HG02884 (cell line): ENCODE measurements at regions not wholly inside any gene's neighbourhood (a gene's known extent, or its start where the extent isn't known, plus 50 kb on each side); places are given as distances from the start of the nearest gene placed in this dataset.
A peak's percentile ranks its signal among the peaks of the same experiment; 100 is the strongest.
"Not testable (repeated sequence)": the region's sequence is repeated elsewhere in the genome, so short reads cannot be mapped to it uniquely, and the experiment has no call there.

Source experiments
- ATAC-seq: cut with Tn5 transposase; IDR thresholded peaks from one replicate; pipeline ENCODE4 v1.9.1; 2021; ENCODE audit warnings: mild to moderate bottlenecking, moderate library complexity; ENCODE audit not compliant: unreplicated experiment

DNA sequence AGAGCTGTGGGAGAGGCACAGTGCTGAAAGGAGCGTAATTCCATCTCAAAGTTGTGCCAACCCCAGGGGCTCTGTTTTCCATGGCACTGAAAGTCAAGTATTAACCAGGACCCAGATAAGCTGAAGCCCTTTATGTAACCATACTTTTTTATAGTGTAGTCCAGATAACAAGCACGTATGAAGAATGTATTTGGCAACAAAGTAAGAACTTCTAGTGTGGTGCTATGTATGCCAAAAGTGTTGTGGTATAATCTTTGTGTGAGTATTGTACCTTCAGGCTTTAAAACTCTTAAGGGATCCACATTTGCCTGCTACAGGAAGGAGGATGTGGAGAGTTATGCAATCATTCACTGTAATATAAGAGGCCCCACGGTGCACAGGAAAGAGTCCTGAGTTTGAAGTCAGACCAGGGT lies 129.4 kb downstream of the IBTK start:
- no peak for ATAC-seq

DNA sequence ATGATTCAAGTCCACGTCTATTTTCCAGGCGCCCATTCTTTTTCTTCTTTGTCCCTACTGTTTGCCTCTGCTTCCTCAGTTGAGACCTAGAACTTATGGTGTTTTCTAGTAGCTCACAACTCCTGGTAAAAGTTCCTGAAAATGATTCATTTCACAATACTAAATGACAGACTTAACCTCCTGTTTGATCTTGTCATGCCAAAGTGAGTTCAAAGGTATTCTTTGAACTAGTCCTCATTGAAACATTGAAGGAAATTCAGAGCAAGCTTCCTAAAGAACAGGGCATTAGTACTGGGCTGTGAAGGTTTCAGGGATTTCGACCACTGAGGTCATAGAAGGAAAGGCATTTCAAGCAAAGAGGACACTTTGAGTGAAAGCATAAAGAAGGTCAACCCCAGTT lies 132.8 kb downstream of the IBTK start:
- ATAC-seq = no peak

DNA sequence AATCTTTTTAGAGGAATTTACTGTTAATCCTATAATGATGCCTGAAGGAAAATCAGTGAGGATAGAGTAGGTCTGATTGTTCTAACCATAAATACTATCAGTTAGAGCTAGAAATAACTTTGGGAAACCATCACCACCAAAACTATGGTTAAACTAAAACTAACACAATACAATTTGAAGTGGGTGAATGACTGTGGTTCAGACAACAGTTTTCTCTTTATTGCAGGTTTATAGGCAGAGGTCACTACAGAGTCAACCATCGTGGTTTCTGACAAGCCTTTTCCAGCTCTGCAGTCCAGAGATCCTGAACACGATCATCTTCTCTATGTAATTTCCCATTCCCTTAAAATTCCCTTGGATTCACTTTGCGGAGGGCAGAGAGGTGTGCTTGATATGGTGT lies 134.3 kb downstream of the IBTK start:
- no peak for ATAC-seq

DNA sequence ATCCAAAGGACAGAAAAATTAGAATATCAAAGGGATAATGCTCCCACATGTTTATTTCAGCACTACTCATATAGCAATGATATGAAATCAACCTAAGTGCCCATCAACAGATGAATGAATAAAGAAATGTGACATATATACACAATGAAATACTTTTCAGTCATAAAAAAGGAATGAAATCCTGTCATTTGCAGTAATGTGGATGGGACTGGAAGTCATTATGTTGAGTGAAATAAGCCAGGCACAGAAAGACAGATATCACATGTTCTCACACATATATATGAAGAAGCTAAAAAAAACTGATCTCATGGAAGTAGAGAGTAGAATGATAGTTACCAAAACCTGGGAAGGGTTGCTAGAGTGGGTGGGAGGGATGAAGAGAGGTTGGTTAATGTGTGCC lies 135.7 kb downstream of the IBTK start:
- ATAC-seq = no peak

DNA sequence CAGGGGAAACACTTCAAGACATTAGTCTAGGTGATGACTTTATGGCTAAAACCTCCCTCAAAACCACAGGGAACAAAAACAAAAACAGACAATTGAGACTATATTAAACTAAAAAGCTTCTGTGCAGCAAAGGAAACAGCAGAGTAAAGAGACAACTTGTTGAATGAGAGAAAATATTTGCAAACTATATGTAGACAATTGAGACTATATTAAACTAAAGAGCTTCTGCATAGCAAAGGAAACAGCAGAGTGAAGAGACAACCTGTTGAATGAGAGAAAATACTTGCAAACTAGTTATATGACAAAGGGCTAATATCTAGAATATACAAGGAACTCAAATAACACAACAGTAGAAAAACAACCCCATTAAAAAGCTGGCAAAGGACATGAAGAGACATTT lies 136.4 kb downstream of the IBTK start:
- ATAC-seq = no peak

DNA sequence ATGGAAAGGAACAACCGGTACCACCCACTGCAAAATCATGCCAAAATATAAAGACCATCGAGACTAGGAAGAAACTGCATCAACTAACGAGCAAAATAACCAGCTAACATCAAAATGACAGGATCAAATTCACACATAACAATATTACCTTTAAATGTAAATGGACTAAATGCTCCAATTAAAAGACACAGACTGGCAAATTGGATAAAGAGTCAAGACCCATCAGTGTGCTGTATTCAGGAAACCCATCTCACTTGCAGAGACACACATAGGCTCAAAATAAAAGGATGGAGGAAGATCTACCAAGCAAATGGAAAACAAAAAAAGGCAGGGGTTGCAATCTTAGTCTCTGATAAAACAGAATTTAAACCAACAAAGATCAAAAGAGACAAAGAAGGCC lies 144.4 kb downstream of the IBTK start:
- ATAC-seq = not testable (repeated sequence)

DNA sequence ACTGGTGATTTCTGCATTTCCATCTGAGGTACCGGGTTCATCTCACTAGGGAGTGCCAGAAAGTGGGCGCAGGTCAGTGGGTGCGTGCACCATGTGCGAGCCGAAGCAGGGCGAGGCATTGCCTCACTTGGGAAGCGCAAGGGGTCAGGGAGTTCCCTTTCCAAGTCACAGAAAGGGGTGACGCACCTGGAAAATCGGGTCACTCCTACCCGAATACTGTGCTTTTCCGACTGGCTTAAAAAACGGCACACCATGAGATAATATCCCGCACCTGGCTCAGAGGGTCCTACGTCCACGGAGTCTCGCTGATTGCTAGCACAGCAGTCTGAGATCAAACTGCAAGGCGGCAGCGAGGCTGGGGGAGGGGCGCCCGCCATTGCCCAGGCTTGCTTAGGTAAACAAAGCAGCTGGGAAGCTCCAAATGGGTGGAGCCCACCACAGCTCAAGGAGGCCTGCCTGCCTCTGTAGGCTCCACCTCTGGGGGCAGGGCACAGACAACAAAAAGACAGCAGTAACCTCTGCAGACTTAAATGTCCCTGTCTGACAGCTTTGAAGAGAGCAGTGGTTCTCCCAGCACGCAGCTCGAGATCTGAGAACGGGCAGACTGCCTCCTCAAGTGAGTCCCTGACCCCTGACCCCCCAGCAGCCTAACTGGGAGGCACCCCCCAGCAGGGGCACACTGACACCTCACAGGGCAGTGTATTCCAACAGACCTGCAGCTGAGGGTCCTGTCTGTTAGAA lies 146.0 kb downstream of the IBTK start:
- not testable (repeated sequence) for ATAC-seq

DNA sequence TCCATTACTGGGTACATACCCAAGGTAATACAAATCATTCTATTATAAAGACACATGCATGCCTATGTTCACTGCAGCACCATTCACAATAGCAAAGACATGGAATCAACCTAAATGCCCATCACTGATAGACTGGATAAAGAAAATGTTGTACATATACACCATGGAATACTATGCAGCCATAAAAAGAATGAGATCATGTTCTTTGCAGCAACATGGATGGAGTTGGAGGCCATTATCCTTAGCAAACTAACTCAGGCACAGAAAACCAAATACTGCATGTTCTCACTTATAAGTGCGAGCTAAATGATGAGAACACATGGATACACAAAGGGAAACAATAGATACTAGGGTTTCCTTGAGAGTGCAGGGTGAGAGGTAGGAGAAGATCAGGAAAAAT lies 146.8 kb downstream of the IBTK start:
- ATAC-seq = not testable (repeated sequence)

DNA sequence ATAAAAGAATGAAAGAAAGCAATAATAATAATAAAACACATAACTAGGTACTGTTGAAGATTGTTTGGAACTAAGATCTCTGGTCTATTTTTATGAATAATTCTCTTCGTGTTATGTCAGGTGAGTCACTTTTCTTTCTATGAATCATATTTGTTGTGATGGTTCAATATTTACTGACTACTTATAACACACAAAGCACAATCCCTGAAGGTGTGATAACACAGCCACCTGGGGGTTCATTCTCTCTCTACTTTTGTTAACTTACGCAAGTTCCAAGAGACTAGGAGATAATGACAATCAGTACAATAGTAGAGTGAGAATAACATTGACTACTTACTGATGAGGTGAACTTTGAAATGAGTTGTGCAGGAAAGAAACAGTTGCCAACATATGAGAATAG lies 149.9 kb downstream of the IBTK start:
- ATAC-seq = no peak

DNA sequence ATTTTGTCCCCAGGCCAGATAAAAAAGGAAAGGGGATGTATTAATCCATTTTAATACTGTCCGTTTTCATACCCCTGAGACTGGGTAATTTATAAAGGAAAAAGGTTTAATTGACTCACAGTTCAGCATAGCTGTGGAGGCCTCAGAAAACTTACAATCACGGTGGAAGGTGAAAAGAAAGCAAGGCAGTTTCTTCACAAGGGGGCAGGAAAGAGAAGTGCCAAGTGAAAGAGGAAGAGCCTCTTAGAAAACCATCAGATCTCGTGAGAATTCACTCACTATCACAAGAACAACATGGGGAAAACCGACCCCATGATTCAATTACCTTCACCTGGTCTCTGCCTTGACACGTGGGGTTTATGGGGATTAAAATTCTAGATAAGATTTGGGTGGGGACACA lies 152.5 kb downstream of the IBTK start:
- ATAC-seq = no peak

DNA sequence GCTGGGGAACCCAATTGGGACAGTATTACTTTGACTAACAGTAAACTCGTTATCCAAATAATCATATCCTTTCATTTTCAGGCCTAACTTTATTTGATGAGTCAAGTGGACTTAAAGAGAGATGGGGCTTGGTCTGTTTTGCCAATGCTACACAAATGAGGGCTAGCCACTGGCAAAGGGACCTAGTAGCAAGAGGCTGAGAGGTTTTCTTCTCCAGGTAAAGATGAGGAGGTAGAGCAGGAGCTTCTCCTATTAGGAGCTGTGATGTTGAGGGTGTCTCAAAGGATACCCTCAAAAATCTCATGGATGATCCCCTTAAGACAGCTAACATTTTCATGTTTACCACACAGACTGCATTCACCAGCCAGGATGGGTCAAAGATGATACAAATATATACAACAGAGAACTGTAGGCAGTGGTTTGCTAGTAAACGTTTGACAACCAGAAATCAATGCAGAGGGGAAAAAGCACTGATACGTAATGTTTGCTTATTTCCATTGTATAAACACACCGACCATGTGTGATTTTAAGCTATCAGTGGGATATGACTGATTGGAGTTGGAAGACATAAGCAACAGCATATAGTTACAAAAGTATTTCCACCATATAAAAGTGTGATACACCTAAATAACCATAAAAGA lies 153.3 kb downstream of the IBTK start:
- no peak for ATAC-seq

DNA sequence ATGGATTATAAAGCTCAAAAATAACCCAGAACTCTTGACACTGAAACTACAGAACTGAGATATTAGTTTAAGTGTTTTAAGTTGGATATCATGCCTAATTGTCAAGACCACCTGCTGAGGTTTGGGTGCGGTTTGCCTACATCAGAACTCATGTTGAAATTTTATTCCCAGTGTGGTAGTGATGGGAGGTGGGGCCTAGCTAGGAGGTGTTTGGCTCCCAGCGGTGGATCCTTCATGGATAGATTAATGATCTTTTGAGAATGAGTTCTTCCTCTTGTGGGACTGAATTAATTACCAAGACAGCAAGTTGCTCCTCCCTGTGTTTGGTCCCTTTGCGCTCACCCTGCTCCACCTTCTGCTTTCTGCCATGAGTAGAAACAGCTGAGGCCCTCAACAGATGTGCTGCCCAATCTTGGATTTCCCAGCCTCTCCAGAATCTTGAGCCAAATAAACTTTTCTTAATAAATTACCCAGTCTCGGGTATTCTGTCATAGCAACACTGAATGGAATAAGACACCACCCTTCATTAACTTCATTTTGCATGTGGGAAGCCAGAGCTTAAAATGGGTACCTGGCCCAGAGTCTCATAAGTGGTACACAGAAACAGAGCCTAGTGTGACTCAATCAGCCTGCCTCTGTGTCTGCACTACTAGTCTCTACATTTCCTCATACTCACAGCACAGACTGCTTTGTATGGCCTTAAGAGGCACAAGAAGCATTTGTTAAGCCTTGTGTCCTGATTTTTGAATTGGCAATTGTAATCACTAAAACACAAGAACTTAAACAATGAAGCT lies 158.4 kb downstream of the IBTK start:
- ATAC-seq = no peak

DNA sequence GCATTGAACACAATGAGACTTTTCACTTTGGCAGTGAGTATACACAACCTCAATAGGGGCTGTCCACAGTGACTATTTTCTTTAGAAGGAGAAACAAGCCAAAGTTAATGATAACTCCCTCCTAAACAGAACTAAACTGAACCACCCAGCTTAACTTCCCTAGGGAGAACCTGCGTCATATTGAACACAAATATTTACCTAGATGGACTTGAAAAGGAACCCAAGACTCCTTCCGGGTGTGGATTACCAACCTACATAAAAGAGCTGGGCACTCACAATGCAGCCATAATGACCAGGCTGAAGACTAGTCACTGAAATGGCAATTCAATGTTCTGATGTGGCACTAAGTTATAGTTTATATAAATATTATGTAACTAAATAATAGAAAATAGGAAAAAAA lies 160.6 kb downstream of the IBTK start:
- ATAC-seq = no peak

DNA sequence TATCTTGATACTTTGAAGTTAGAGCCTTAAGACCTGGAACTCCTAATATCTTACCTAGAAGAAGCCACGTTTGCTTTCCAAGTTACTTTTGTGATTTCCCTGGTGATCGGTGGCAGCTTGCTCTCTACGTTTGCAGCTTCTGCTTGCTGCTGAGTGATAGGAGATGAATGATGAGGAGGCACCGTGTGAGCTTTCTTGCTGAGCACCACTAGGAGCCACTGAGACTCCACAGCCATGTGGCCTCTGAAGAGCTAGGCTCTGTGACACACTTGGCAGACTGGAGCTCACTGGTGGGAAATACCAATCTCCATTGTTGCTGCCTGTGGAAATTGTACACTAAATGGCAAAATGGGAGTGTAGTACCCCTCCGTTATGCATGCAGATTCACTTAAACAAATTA lies 161.8 kb downstream of the IBTK start:
- ATAC-seq = no peak

DNA sequence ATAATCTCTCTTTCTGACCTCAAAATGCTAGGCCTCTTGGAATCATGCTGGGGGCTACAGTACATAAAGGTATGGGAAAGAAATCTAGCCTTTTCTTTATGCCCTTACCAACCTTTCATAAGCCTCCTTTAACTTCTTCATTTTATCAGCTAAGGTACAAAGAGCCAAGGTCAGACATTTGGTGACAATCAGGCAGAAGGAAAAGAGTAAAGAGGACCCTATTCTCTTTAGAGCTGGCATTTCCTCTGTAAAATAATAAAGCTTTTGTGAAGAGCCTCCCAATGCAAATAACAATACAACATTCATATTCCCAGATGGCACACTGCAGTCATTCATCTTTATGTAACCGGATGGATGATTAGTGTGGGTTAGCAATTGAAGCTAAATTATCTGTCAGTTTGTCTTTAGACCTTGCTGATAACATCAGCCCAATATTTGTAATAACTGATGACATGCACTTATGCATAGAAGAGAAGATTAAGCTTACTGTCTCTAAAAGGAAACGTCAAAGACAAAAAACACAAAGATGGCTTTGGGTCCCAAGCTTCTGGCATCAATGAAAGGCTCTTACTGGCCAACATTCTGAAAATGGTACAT lies 163.1 kb downstream of the IBTK start:
- ATAC-seq = no peak

DNA sequence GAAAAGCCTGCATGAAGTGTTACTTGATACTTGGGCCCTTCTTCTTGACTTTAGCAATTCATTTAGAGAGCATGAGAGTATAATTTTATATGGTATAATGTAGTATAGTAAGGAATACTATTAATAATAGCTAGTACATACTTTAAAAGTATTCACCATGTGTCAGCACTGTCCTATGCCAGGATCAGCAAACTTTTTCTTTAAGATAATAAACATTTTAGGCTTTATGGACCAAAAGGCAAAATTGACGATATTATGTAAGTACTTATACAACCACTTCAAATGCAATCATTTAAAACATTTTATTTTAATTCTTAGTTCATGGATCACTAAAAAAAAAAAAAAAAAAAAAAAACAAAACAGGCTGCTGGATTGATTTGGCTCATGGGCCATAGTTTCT lies 163.9 kb downstream of the IBTK start:
- ATAC-seq = no peak

DNA sequence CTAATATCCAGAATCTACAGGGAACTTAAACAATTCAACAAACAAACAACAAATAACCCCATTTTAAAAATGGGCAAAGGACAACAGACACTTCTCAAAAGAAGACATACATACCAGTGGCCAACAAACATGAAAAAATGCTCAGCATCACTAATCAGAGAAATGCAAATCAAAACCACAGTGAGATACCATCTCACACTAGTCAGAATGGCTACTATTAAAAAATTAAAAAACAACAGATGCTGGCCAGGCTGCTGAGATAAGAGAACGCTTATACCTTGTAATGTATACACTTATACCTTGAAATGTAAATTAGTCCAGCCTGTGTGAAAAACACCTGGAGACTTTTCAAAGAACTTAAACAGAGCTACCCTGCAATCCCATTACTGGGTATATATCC lies 166.8 kb downstream of the IBTK start:
- ATAC-seq = peak; percentile 46

DNA sequence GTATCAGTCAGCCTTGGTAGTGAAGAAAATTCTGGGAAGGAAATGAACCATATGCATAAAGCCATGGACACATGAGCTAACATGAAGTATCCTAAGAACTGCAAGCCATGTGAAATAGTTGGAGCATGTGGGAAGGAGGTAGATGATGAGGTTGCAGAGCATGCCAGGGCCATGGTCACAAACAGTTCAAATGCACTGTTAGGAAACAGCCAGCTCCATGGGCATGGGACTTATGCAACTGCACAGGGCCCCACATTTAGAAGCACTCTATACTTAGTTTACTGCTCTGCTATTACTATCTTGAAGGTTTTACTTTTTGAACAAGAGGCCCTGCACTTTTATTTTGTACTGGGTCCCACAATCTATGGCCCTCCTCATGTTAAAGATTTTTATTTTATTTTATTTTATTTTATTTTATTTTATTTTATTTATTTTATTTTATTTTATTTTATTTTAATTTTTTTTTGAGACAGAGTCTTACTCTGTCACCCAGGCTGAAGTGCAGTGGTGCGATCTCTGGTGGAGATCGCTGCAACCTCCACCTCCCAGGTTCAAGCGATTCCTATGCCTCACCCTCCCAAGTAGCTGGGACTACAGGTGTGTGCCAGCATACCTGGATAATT lies 169.1 kb downstream of the IBTK start:
- no peak for ATAC-seq

DNA sequence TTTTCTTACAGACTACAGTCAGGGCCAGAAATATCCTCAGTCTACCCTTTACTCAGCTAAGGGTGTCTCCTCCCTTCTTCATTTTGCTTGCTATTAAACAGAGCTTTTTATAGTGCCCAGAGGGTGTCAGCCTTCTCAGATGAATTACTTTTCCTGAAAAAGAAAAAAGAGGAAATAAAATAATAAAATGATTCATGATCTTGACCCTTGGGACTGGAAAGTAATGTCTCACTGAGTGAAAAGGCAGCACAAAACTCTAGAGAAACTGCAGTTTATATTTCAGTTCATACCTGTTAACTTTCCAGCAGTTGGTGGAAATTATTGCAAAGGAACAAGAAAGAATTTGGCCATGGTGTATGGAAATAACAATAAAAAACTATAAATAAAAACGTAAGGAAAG lies 170.6 kb downstream of the IBTK start:
- ATAC-seq = no peak

DNA sequence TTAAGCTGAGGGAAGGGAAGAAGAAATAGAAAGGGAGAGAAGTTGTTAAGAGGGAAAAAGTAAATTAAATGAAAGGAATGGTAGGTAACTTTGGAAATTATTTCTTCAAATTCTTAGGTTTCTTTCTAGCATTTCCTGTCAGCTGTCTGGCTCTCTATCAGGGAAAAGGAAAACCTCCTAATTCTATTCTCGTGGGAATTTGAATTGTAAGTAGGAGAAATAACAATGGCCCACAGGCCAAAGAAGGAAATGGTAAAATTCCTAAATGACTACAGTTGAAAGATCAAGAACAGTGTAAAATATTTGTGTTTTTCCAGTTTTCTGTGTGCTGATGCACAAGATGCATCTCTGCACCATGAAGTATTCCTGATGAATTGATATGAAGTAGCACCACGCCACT lies 173.0 kb downstream of the IBTK start:
- no peak for ATAC-seq

DNA sequence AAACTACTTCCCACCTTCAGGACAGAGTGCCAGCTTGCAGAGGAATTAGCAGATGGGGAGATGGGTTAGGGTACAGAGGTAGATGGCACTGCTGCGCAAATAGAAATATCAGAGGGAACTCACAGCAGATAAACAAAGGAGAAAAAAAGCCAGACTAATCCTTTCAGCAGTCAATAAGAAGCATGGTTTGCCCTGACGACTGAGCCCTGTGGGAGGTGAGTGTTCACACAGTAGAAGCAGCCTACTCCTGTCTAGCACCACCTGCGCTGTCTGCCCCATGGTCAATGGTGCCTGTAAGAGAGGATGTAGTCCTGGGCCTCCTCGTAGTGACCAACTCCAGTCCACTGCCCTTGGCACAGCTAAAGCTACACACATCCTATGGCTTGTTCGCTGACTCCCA lies 174.1 kb downstream of the IBTK start:
- ATAC-seq = no peak
